LoVo (cell line): ENCODE measurements at regions not wholly inside any gene's neighbourhood (a gene's known extent, or its start where the extent isn't known, plus 50 kb on each side); places are given as distances from the start of the nearest gene placed in this dataset.

Experiments
- DNase-seq: peaks from one replicate; pipeline ENCODE4 v3.0.0-alpha.2; 2016; ENCODE audit warnings: low spot score

DNA sequence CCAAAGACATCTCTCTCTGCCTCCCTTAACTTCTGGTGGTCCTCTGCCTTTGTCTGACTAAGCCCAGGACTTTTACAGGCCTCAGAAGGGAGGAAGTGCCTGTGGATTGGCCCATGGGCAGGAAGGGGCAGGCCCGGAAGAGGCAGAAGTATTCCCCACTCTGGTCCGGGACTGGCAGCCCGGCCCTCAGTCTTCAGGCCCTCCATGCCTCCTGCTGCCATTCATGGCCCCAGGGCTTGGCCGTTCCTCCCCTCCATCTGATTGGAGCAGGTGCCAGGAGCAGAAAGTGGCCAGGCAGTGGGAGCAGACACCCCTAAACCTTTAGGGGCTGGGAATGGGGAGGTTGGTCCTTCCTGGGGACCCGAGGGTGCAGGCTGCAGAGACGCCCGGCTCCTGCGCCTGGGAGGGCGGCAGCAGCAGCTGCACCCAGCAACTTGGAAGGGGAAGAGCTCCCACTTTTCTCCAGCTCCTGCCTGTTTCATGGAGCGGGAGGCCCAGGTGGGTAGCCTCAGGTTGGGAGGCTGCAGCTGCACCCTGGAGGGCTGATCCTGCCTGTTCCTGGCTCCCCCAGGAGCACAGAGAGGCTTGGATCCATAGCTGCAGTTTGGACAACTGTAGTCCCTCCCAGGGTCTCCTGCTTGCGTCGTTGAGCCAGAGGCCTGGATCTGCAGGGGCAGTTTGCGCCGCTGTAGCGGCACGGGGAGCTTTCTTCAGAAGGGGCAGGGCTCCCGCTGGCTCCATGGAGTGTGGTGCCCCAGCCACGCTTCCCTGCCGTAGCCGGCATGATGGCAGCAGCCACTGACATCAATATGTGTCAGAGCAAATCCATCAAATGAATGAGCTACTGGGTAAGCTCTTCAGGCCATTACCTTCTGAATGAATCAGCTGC, 661.5 kb upstream of the NUDT12 start:
- no peak for DNase-seq

DNA sequence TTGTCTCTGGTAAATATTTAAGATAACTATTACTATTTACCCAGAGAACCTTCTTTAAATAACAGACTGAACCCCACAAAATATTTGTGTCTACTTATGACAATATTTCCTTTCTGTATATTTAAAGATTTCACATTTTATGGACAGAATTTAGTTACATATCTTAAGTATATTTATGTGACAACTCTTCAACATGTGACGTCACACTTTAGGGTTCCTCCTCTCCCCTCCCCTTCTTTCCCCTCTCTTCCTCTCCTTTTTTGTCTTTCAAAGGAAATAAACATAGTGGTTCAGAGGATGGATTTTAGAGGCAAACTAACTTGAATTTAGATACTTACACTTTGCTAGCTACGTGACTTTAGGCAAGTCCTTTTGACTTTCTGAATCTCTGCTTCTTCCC, 655.6 kb upstream of the NUDT12 start:
- DNase-seq, result no peak

DNA sequence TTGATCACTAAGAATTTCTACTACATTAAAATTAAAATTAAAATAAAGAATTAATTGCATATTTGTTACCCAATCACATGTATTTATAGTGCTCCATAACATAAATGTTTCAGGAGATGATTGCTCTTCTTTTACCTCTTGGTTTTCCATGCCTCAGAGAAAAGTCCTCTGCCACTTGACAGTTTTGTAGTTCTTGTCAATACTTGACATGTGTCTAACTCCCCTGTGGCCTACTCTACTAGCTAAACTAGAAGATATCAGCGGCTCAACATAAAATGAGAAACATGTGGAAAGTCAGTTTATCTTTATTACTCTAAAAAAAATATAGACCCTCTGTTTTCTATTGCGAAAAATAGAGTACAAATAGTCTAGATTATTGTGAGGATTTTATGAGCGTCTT, 650.6 kb upstream of the NUDT12 start:
- no peak for DNase-seq

DNA sequence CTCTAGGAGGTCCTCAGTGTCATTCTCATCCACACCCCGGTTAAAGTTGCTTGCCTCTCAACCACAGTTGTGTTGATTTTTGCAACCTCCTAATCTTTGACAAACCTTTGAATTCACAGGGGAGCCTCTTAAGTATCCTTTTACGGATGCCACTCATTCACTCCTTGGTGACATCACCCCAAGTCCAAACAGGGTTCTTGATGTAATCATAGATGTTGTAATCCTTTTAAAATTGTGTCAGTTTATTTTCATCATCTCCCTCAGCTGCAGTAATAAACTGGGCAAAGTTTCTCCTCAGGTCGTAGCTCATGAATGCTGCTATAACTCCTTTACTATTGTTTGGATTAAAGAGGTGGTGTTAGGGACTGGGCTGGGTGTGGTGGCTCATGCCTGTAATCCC, 637.2 kb upstream of the NUDT12 start:
- no peak for DNase-seq

DNA sequence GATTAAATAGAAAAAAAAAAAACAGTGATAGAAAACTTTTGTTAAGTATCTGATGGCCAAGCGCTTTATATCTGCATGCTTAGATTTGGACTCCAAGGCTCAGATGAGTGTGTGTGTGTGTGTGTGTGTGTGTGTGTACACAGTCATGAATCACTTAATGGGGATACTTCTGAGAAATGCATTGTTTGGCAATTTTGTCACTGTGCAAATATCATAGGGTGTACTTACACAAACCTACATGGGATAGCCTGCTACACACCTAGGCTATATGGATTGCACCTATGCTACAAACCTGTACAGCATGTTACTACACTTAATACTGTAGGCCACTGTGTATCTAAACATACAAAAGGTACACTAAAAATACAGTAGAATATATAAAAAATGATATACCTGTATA, 635.6 kb upstream of the NUDT12 start:
- DNase-seq, result no peak

DNA sequence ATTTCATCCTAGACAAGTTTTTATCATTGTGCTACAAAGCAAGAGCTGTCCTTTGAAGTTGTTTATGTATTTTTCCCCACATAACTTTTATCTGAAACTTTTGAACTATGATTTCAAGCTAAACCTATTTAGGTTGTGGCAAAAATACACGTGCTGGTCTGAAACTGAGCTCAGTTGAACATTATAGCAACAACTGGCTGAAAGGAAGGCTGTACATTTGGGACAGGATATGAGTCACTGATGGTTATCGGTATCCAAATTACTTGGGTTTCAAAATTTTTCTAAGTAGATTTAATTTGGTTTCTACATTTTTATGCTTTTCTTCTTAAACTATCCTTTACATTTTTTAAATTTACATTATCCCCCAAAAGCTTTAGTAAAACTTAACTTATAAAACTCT, 627.3 kb upstream of the NUDT12 start:
- no peak for DNase-seq

DNA sequence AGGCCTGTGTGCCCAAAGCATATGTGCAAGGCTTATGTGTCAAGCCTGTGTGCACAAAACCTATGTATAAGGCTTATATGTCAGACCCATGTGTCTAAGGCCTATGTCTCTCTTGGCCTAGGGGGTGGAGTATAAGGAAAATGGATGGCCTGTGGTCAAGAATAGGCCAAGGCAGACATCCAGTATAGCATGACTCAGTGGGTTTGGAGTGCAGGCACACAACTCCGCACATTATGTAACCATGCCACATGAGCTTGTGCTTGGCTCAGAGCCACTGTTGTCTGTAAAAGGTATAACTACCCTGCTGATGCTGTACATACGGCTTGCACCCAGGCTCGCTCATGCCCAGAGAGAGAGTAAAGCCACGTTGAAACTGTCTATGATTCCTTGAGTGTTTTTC, 626.4 kb upstream of the NUDT12 start:
- DNase-seq, result no peak

DNA sequence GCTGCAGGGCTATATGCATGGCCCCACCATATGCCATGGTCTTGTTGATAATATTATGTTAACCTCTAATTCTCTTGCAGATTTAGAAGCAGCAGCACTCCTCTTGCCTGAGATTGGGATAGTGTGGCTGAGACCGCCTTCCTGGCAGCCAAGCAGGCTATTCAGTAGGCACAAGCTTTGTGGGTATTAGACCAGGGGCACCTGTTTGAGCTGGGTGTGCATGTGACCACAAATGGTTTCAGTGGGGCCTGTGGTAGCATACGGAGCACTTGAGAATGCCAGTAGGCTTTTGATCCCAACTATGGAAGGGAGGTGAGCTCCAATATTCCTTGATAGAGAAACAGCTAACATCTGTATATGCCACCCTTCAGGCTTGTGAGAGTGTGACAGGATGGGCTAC, 625.1 kb upstream of the NUDT12 start:
- DNase-seq, result no peak

DNA sequence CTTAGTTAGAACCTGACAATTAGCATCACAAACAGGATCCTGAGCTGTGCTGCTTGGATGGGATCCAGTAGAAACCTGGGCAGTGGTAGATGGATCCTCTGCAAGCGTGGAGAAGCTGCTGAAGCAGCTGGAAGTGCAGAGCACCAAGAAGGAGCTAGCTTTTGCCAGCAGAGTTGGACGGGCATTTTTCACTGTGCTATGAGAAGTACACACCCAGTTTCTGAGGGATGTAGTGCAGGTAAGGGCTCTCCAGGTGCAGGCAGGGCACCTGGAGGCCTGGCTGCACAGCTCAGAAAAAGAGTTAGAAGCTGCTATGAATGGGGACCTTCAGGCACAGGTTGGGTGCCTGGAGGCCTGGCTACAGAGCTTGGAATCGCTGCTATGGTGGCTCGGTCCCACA, 623.9 kb upstream of the NUDT12 start:
- DNase-seq, result no peak

DNA sequence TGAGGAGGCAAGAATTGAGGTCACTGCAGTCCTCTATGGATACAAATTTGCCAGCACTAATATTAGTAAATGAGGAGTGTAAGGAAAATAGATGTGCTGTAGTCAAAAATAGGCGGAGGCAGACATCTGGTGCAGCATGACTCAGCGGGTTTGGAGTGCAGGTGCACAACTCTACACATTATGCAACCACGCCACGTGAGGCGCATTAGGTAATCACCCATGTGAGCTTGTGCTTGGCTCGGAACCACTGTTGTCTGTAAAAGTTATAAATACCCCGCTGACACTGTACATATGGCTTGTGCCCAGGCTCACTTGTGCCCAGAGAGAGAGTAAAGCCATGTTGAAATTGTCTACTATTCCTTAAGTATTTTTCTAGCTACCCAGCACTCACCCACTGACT, 623.5 kb upstream of the NUDT12 start:
- no peak for DNase-seq

DNA sequence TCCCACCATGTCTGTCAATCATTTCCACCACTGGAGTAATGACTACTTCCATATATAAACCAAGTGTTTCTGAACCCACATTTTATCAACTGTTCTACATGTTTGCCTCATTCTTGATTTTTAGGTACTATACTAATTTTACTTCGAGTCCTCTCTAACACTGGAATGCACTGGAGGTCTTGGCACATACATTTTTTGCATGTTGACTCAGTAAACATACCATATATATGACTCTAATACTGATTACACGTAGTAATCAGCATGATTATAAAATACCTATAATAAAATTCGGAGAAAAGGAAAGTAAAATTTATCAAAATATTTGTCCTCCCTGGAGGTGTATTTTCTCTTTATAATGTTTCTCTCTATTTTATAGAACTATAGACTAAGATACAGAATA, 621.7 kb upstream of the NUDT12 start:
- DNase-seq, result no peak

DNA sequence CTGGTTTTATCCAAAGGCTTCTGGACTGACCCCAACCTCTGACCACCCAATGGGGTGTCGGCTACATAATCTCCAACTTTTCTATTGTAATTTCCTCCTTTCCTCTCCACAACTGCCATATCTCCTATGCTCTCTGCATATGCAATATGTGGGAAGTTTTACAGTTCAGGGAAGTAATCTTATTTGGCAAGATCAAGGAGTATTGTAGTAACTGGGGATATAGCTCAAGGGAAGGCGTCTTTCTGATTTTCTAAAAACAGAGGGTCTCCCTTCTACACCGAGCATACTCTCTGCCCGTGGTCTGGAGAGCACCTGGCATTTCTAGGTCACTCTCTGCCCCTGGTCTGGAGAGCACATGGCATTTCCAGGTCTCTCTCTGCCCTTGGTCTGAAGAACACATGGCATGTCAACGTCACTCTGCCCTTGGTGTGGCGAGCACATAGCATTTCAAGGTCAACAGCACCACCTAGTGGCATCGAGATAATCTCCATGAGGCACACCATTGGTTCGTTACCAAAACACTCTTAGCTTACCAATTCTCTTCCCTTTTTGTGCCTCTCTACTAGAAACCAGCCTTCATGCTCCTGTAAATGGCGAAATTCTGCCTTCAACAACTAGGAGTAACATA, 616.4 kb upstream of the NUDT12 start:
- peak; percentile 58 for DNase-seq

DNA sequence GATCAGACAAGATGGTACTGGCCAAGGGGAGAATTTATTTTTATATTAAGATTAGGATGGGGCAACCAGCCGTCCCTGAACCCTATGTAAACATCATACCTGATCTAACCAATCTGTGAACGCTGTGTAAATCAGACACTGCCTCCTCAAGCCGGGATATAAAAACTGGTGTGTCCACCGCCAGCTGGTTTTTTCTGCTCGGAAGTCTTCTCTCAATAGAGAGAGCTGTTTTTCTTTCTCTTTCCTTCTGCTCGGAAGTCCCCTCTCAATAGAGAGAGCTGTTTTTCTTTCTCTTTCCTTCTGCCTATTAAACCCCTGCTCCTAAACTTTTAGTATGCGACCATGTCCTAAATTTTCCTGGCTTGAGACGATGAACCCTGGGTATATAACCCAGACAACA, 615.5 kb upstream of the NUDT12 start:
- DNase-seq, result no peak

DNA sequence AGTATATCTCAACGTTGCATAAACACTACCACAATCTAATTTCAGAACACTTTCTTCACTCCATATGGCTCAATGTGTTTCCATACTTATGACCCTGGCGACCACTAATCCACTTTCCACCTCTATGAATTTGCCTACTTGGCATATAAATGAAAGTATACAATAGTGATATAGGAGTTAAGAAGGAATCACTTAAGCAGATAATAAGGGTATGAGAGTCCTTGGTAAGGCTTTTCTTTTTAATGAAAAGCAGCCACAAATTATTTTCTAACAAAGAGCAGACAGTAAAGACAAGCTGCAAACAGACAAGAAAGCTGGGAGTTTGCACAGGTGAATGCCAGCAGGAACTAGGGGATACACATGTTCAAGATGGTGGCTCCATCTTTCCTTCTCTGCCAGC, 615.1 kb upstream of the NUDT12 start:
- no peak for DNase-seq

DNA sequence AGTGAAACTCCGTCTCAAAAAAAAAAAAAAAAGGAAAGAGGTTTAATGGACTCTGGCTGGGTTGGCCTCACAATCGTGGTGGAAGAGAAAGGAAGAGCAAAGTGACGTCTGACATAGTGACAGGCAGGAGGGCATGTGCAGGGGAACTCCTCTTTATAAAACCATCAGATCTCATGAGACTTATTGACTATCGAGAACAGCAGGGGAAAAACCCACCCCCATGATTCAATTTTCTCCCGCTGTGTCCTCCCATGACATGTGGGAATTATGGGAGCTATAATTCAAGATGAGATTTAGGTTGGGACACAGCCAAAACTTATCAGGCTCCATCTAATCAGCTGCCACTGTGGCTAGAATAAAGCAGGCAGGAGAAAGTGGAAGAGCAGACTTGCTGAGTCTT, 610.4 kb upstream of the NUDT12 start:
- no peak for DNase-seq

DNA sequence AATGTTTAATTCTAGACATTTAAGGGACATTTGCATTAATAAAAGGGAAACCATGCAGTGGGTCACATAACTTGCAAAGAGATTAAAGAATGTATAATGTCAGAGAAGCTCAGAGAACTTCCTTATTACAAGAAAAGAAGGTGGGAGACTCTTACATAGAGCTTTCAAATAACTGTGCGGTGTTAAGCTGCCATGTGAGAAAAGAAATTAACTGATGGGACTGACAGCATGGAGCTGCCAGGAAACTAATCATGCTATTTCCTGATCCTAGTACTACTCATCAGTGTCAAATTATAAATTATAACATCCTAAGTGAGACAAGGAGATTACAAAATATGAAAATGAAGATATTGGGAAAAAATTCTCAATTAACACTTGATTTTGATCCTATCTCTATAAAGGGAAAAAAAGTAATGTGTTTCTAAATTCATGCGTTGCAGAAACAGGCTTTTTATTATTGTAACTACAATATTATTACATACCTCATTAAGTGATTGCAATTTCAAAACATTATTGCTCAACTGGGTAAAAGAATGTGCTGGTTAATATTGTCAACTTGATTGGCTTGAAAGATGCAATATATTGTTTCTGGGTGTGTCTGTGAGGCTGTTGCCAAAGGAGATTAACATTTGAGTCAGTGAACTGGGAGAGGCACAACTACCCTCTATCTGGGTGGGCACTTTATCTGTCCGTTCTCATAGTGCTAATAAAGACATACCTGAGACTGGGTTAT, 609.5 kb upstream of the NUDT12 start:
- peak; percentile 2 for DNase-seq

DNA sequence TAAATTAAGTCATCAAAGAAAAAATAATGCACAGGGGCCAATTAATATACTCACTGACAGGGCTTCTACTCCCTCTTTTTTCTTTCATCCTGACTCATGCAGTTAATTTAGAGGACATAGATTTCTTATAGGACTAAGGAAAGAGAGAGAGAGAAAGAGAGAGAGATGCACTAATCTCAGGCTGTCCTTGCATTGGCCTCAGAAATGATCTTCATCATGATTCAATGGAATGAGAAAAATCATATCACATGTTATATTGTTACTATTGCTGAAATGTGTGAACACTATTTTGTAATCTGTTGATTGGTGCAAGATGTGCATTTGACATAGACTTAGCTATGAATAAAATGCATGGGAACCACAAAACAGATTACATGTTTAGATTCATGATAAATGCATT, 608.3 kb upstream of the NUDT12 start:
- no peak for DNase-seq

DNA sequence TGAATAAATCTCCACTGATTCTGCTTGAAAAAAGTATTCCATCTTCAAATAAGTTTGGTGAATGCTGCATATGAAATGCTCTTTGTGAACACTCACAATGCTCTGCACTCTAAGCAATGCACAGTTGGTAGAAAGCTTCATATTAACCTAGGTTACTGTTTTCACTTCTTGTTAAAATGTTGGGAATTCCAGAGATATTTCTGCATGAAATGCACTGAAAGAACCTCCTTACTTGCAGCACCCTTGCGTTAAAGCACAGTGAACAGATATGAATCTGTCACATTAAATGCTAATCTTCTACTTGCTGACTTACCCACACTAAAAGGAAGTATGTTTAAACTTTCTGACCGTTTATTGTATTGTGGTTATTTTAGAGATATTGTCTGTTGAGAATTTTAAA, 584.1 kb upstream of the NUDT12 start:
- no peak for DNase-seq

DNA sequence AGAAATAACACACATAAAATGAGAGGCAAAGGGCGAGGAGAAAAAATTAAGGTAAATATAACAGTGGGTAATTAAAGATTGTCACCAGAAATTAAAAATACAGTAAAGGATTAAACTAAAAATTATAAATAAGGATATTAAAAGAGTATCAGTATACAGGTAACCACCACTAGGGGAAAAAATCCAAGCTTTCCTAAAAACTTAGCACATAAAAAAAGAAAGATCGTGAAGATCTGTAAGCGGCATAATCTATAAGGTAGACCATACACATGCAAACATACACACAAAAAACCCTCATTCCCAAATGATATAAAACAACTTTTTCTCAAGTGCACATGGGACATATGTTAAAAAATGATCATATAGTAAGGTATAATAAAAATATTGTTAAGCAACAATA, 577.3 kb upstream of the NUDT12 start:
- no peak for DNase-seq

DNA sequence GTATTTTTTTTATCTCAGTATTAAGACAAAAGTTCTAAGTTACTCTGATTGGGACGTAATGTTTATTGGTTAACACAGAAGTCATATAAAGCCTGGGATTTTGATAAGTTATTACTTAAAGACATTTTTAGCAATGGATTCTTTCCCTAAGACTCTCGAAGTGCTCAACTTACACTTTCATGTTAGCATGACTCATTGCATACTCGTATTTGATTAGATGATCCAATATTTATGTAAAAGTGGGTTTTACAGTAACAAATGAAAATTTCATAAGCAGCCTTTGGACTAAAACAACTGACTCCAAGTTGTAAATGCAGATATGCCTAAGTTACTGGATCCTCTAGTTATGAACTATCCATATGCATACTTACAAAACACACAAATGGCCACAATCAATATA, 567.7 kb upstream of the NUDT12 start:
- DNase-seq, result no peak

DNA sequence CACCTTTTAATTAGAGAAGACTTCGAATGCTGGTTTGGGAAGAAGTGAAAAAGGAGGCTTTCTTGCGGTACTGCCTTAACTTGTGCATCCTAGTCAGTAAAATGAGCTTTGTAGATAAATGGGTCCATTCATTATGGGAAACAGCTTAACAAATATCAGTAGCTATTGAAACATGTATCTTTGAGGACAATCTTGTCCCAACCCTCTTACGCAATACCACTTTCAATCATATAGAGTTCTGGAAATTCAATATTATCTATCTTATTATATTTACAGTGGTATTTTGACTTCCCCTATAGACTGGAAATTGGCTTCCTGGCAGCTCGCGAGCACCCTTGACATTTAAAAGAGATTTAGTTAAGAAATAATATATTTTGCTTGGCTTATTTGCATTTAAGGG, 565.8 kb upstream of the NUDT12 start:
- DNase-seq, result no peak

DNA sequence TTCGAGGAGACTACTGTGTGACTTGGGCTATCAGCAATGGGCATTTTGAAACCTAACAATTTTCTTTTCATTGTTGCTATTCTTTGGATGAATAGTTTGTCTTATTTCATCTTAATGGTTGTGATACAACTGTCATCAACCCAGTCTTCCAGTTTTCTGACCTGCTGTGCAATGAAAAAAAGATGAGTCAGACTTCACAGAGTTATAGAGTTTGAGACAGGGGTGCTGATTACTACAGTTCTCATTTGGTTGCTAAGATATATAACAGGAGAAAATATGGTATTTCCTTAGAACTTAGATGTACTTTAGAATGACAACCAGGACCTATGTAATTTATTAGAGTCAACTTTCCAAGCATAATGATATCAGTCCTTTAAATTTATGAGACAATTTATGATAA, 564.4 kb upstream of the NUDT12 start:
- DNase-seq, result no peak

DNA sequence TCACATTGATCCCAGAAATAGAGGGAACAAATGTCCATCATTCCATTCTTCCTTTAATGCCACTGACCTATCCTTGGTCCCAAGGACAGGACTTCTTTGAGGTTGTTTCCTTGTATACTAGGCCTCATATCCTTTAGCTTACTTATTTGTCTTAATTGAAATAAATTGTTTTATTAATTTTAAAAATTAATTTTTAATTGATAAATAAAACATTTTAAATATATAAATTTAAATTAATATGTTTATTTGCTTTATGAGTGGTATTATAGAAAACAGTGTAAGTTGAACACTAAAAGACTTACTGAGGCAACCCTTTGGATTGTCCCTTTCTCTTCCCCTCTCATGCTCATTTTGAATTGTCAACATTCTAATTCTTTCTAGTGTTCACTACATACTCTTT, 556.9 kb upstream of the NUDT12 start:
- no peak for DNase-seq
